Heart right ventricle (tissue), 16 donors: ENCODE measurements at regions not wholly inside any gene's neighbourhood (a gene's known extent, or its start where the extent isn't known, plus 50 kb on each side); places are given as distances from the start of the nearest gene placed in this dataset.

Experiments used
- ATAC-seq, 8 donors: fragments of 200-7000 bp; cut with Tn5 transposase; one replicate each; pipeline ENCODE4 v1.9.1; 2020; ENCODE audit warnings: mild to moderate bottlenecking in 8 of 8, moderate library complexity in 8 of 8, moderate number of reproducible peaks in 1 of 8
- DNase-seq, 2 donors: peaks; one replicate each; pipeline ENCODE4 v3.0.0-alpha.2; 2020
- H3K27ac ChIP-seq, 10 donors: fragments of 200-600 bp; sonication (generic) in 2 of 10; one replicate each; pipeline versions ENCODE4 v1.5.0 to v1.8.0; 2020 to 2022; ENCODE audit warnings: mild to moderate bottlenecking in 3 of 10
- H3K27me3 ChIP-seq, 7 donors: fragments of 200-600 bp; one replicate each; pipeline ENCODE4 v1.8.0; 2021 to 2022; ENCODE audit warnings: mild to moderate bottlenecking in 2 of 7
- H3K36me3 ChIP-seq, 9 donors: fragments of 200-600 bp; sonication (generic) in 1 of 9; one replicate each; pipeline versions ENCODE4 v1.5.0 to v1.8.0; 2020 to 2022; ENCODE audit warnings: mild to moderate bottlenecking in 2 of 9
- H3K4me1 ChIP-seq, 9 donors: fragments of 200-600 bp; sonication (generic) in 1 of 9; one replicate each; pipeline versions ENCODE4 v1.5.0 to v1.8.0; 2020 to 2022; ENCODE audit warnings: mild to moderate bottlenecking in 4 of 9
- H3K4me3 ChIP-seq, 10 donors: fragments of 200-600 bp; sonication (generic) in 2 of 10; one replicate each; pipeline versions ENCODE4 v1.5.0 to v1.8.0; 2020 to 2022; ENCODE audit warnings: mild to moderate bottlenecking in 7 of 10, moderate library complexity in 2 of 10
- H3K9me3 ChIP-seq, 11 donors: fragments of 200-600 bp in 10 of 11; sonication (generic) in 2 of 11; one replicate each; pipeline versions ENCODE4 v1.5.0 to v1.8.0; 2013 to 2022; ENCODE audit warnings: mild to moderate bottlenecking in 2 of 11, control low read depth in 1 of 11, moderate library complexity in 1 of 11
- CTCF ChIP-seq, 9 donors: fragments of 200-600 bp; sonication (generic) in 2 of 9; IDR thresholded peaks; one replicate each; pipeline versions ENCODE4 v1.5.0 to v1.8.0; 2021 to 2022; ENCODE audit warnings: antibody characterized with exemption in 9 of 9, mild to moderate bottlenecking in 5 of 9, moderate library complexity in 1 of 9
- WGBS, 2 donors: extraction: QIAGEN DNeasy Blood & Tissue Kit; methylation state at CpG; one replicate each; pipeline ENCODE4 v1.1.7; 2013; ENCODE audit warnings: inconsistent platforms in 1 of 2; 5-methylcytosine and 5-hydroxymethylcytosine counted together
- intact Hi-C, 10 donors: fragments of 100-400 bp; cut with DNase I; formaldehyde crosslinking; loops; one replicate each; pipeline versions ENCODE4 v1.11.1 to v1.14.2; 2022
- donor health status: Arrhythmogenic right ventricular cardiomyopathy.
- donor health status: ischemic (EF 13 %, LVEDD 7.1; RV severe dilation, severe dysfunction).
- donor health status: healthy with polysubstance abuse.
- donor health status: DM: no; HTN: yes; CAD: no.
- donor health status: DM: no; HTN: no; CAD: no.
- donor health status: ischemic (EF 25% LVEDD 6.9; RV normal size, moderate dysfunction).
- donor health status: ischemic (EF 25% LVEDD 5.7; RV mildly dilated, moderate dysfunction).
- donor health status: healthy.
- donor health status: DM: yes; HTN: yes; CAD: no.
- donor health status: Ischemic cardiomyopathy.
- donor health status: ischemic (EF 35%, LVEDD 5.7; RV mildly dilated, moderate dysfunction).
- donor health status: nonischemic (EF 11% LVEDD 7.7; RV severe dilation, severe dysfunction).
- donor health status: DM: yes; HTN: yes; CAD: no.
- donor health status: PGD.
- donor health status: ischemic (EF 29% LVEDD 5.4; RV normal size, mild dysfunction).
- donor health status: nonischemic (EF 23%, LVEDD 6.1; RV moderate dilation, normal function).

GRCh38 chr3:110909839-110910238 lies 161.8 kb upstream of the NECTIN3 start:
- no peak overlapping the region for H3K4me3 ChIP-seq
- DNase-seq (no peak), ATAC-seq (no peak)
- H3K36me3 ChIP-seq = no peaks in the 10 kb centered on the region
- H3K27ac ChIP-seq = no peak overlapping the region
- TF ChIP-seq CTCF (IDR thresholded peaks at IDR 0.05) = no peak
- H3K27me3 ChIP-seq = no peaks in the 10 kb centered on the region
- intact Hi-C loops = no loop called here
- H3K9me3 ChIP-seq = peaks cover 0 to 5% (median 0%) of the 10 kb centered on the region in 11 donors
- no peaks in the 10 kb centered on the region for H3K4me1 ChIP-seq
- WGBS, 2 donors = 67 to 74% methylated on average over 2 of the region's 2 CpGs

GRCh38 chr3:110910346-110910955 lies 161.2 kb upstream of the NECTIN3 start:
- WGBS, 2 donors = 53% methylated on average over 4 of the region's 4 CpGs
- Histone ChIP-seq H3K36me3 (no peaks in the 10 kb centered on the region), H3K9me3 (peaks cover 0 to 5% (median 0%) of the 10 kb centered on the region in 11 donors), H3K4me1 (no peaks in the 10 kb centered on the region), H3K27me3 (no peaks in the 10 kb centered on the region), H3K4me3 (no peak overlapping the region), H3K27ac (no peak overlapping the region)
- no peak for TF ChIP-seq CTCF (IDR thresholded peaks at IDR 0.05)
- intact Hi-C loops = no loop called here
- DNase-seq (no peak), ATAC-seq (no peak)

- no peak overlapping the region for H3K27ac ChIP-seq
- TF ChIP-seq CTCF (IDR thresholded peaks at IDR 0.05) = no peak
- no peaks in the 10 kb centered on the region for H3K27me3 ChIP-seq
- H3K4me3 ChIP-seq = no peak overlapping the region
- H3K9me3 ChIP-seq = peaks cover 0 to 7% (median 0%) of the 10 kb centered on the region in 11 donors
- no peaks in the 10 kb centered on the region for H3K4me1 ChIP-seq
- intact Hi-C loops = no loop called here
- 78 to 84% methylated on average over 4 of the region's 4 CpGs for WGBS, 2 donors
- ATAC-seq (no peak), DNase-seq (no peak)
- H3K36me3 ChIP-seq = no peaks in the 10 kb centered on the region
Observed at GRCh38 chr3:110918963-110919362, 152.7 kb upstream of the NECTIN3 start.

- peaks cover 0 to 3% (median 0%) of the 10 kb centered on the region in 11 donors for H3K9me3 ChIP-seq
- no peaks in the 10 kb centered on the region for H3K27me3 ChIP-seq
- intact Hi-C loops = no loop called here
- DNase-seq = peak in 1 of 2 donors; percentile 21
- H3K36me3 ChIP-seq = no peaks in the 10 kb centered on the region
- H3K4me3 ChIP-seq = no peak overlapping the region
- H3K27ac ChIP-seq = no peak overlapping the region
- TF ChIP-seq CTCF (IDR thresholded peaks at IDR 0.05) = no peak
- peaks cover 0 to 3% (median 0%) of the 10 kb centered on the region in 9 donors for H3K4me1 ChIP-seq
- WGBS, 2 donors = 32 to 44% methylated on average over 4 of the region's 4 CpGs
- peak in 2 of 8 donors; percentile 35 to 59 for ATAC-seq
Observed at GRCh38 chr3:110925798-110926197, 145.8 kb upstream of the NECTIN3 start.
